Ovary (tissue), 7 donors: ENCODE measurements at regions not wholly inside any gene's neighbourhood (a gene's known extent, or its start where the extent isn't known, plus 50 kb on each side); places are given as distances from the start of the nearest gene placed in this dataset.

Experiments
- DNase-seq, 5 donors: peaks; one replicate each; pipeline ENCODE4 v3.0.0-alpha.2; 2019 to 2020
- H3K27ac ChIP-seq, 2 donors: fragments of 200-600 bp; one replicate each; pipeline versions ENCODE4 v1.5.1 to v1.8.0; 2019 to 2022
- H3K27me3 ChIP-seq: fragments of 200-600 bp; one replicate; pipeline ENCODE4 v1.8.0; 2022
- H3K36me3 ChIP-seq: fragments of 200-600 bp; sonication (generic); one replicate; pipeline ENCODE4 v1.5.1; 2019
- H3K4me1 ChIP-seq: one replicate; pipeline ENCODE4 v1.8.1; 2013; ENCODE audit warnings: mild to moderate bottlenecking, moderate library complexity; ENCODE audit not compliant: insufficient read depth
- H3K4me3 ChIP-seq: fragments of 200-600 bp; sonication (generic); one replicate; pipeline ENCODE4 v1.5.1; 2017
- H3K9me3 ChIP-seq, 2 donors: fragments of 200-600 bp in 1 of 2; sonication (generic) in 1 of 2; one replicate each; pipeline versions ENCODE4 v1.5.1 to v1.8.1; 2013 to 2019; ENCODE audit warnings: mild to moderate bottlenecking in 1 of 2, moderate library complexity in 1 of 2
- CTCF ChIP-seq, 3 donors: fragments of 450-650 bp in 2 of 3; fragments of 200-600 bp in 1 of 3; IDR thresholded peaks; one replicate each; pipeline versions ENCODE4 v1.5.1 to v1.8.0; 2016 to 2022; ENCODE audit warnings: antibody characterized with exemption in 3 of 3, mild to moderate bottlenecking in 1 of 3
- EP300 ChIP-seq: sonication (generic); formaldehyde crosslinking; IDR thresholded peaks from one replicate; pipeline ENCODE4 v1.6.1; 2017; ENCODE audit warnings: antibody characterized with exemption
- POLR2A ChIP-seq: fragments of 450-650 bp; IDR thresholded peaks from one replicate; pipeline ENCODE4 v1.6.1; 2017; ENCODE audit warnings: antibody characterized with exemption, mild to moderate bottlenecking, moderate library complexity
- WGBS, 3 donors: extraction: QIAGEN DNeasy Blood & Tissue Kit in 1 of 3; methylation state at CpG; one replicate each; pipeline versions ENCODE4 v1.1.5 to v1.1.7; 2013 to 2017; 5-methylcytosine and 5-hydroxymethylcytosine counted together
- intact Hi-C, 4 donors: fragments of 100-400 bp; cut with DNase I; formaldehyde crosslinking; loops; one replicate each; pipeline versions ENCODE4 v1.11.0 to v1.15.1; 2022 to 2023
- donor health status: DM: no; HTN: no; CAD: no; lungs with moderate emphysema.
- donor health status: DM: no; HTN: no; CAD: no.
- donor health status: Bipolar disorder and iron deficiency.
- donor health status: DM: no; HTN: no; CAD: no.
- donor health status: DM: yes; HTN: yes; CAD: no.

GRCh38 chr9:85431339-85432102 lies 310.2 kb downstream of the AGTPBP1 start:
- Histone ChIP-seq H3K9me3 (no peaks in the 10 kb centered on the region), H3K27me3 (no peaks in the 10 kb centered on the region), H3K4me3 (no peak overlapping the region), H3K36me3 (no peaks in the 10 kb centered on the region), H3K4me1 (no peaks in the 10 kb centered on the region), H3K27ac (no peak overlapping the region)
- intact Hi-C loops: no loop called here
- TF ChIP-seq EP300: no peak
- no peak for TF ChIP-seq CTCF (IDR thresholded peaks at IDR 0.05)
- no peak for TF ChIP-seq POLR2A
- no peak for DNase-seq
- 20 to 31% (median 24%) methylated on average over 3 of the region's 3 CpGs for WGBS, 3 donors

GRCh38 chr9:85430659-85431338 lies 311.0 kb downstream of the AGTPBP1 start:
- DNase-seq: no peak
- Histone ChIP-seq H3K27ac (no peak overlapping the region), H3K4me1 (no peaks in the 10 kb centered on the region), H3K36me3 (no peaks in the 10 kb centered on the region), H3K27me3 (no peaks in the 10 kb centered on the region), H3K9me3 (no peaks in the 10 kb centered on the region), H3K4me3 (no peak overlapping the region)
- WGBS, 3 donors: 36 to 41% (median 39%) methylated on average over 18 of the region's 18 CpGs
- no peak for TF ChIP-seq CTCF (IDR thresholded peaks at IDR 0.05)
- TF ChIP-seq EP300: no peak
- no peak for TF ChIP-seq POLR2A
- intact Hi-C loops: no loop called here

- Histone ChIP-seq H3K4me3 (no peak overlapping the region), H3K9me3 (no peaks in the 10 kb centered on the region), H3K27me3 (no peaks in the 10 kb centered on the region), H3K36me3 (no peaks in the 10 kb centered on the region), H3K4me1 (no peaks in the 10 kb centered on the region), H3K27ac (no peak overlapping the region)
- intact Hi-C loops: no loop called here
- 78 to 86% (median 83%) methylated on average over 6 of the region's 6 CpGs for WGBS, 3 donors
- TF ChIP-seq CTCF (IDR thresholded peaks at IDR 0.05): no peak
- TF ChIP-seq EP300: no peak
- no peak for TF ChIP-seq POLR2A
- DNase-seq: no peak
Observed at GRCh38 chr9:85428230-85428629, 313.5 kb downstream of the AGTPBP1 start.

- DNase-seq: no peak
- no peak overlapping the region for H3K4me3 ChIP-seq
- no peaks in the 10 kb centered on the region for H3K27me3 ChIP-seq
- H3K27ac ChIP-seq: no peak overlapping the region
- no peaks in the 10 kb centered on the region for H3K4me1 ChIP-seq
- 84 to 92% (median 86%) methylated on average over 8 of the region's 8 CpGs for WGBS, 3 donors
- TF ChIP-seq EP300 (no peak), POLR2A (no peak), CTCF (IDR thresholded peaks at IDR 0.05) (no peak)
- H3K36me3 ChIP-seq: no peaks in the 10 kb centered on the region
- H3K9me3 ChIP-seq: no peaks in the 10 kb centered on the region
- intact Hi-C loops: no loop called here
Observed at GRCh38 chr9:85427772-85428171, 314.0 kb downstream of the AGTPBP1 start.
